RWPE2 (cell line): ENCODE measurements at regions not wholly inside any gene's neighbourhood (a gene's known extent, or its start where the extent isn't known, plus 50 kb on each side); places are given as distances from the start of the nearest gene placed in this dataset.

Experiments used
- ATAC-seq: fragments of 200-7000 bp; cut with Tn5 transposase; 3 replicates; pipeline ENCODE4 v1.9.1; 2021; ENCODE audit warnings: low read depth
- DNase-seq: peaks from one replicate; pipeline ENCODE4 v3.0.0-alpha.2; 2020; ENCODE audit warnings: low spot score
- H3K27ac ChIP-seq: fragments of 450-650 bp; 2 replicates; pipeline ENCODE4 v1.5.1; 2017; ENCODE audit warnings: mild to moderate bottlenecking; ENCODE audit not compliant: poor library complexity, severe bottlenecking
- H3K27me3 ChIP-seq: fragments of 250-450 bp; sonication (Bioruptor Pico); 2 replicates; pipeline ENCODE4 v1.5.1; 2021; ENCODE audit warnings: mild to moderate bottlenecking, moderate library complexity; ENCODE audit not compliant: insufficient read depth, poor library complexity, severe bottlenecking
- H3K36me3 ChIP-seq: fragments of 250-450 bp; sonication (Bioruptor Pico); 2 replicates; pipeline ENCODE4 v1.5.1; 2020; ENCODE audit warnings: low read depth, mild to moderate bottlenecking, moderate library complexity
- H3K4me1 ChIP-seq: fragments of 250-450 bp; sonication (Bioruptor Pico); 2 replicates; pipeline ENCODE4 v1.5.1; 2021; ENCODE audit warnings: mild to moderate bottlenecking, moderate library complexity; ENCODE audit not compliant: insufficient read depth, poor library complexity, severe bottlenecking
- H3K4me3 ChIP-seq: fragments of 250-450 bp; sonication (Bioruptor Pico); 2 replicates; pipeline ENCODE4 v1.5.1; 2021; ENCODE audit warnings: mild to moderate bottlenecking, moderate library complexity; ENCODE audit not compliant: severe bottlenecking
- H3K9me3 ChIP-seq: fragments of 250-450 bp; sonication (Bioruptor Pico); 2 replicates; pipeline ENCODE4 v1.5.1; 2021; ENCODE audit warnings: mild to moderate bottlenecking, moderate library complexity; ENCODE audit not compliant: severe bottlenecking
- TF ChIP-seq, protein P1 (sequence below): fragments of 450-650 bp; IDR thresholded peaks from one replicate; pipeline ENCODE4 v1.5.1; 2017; ENCODE audit warnings: mild to moderate bottlenecking, moderate library complexity; ENCODE audit not compliant: poor library complexity, severe bottlenecking

DNA sequence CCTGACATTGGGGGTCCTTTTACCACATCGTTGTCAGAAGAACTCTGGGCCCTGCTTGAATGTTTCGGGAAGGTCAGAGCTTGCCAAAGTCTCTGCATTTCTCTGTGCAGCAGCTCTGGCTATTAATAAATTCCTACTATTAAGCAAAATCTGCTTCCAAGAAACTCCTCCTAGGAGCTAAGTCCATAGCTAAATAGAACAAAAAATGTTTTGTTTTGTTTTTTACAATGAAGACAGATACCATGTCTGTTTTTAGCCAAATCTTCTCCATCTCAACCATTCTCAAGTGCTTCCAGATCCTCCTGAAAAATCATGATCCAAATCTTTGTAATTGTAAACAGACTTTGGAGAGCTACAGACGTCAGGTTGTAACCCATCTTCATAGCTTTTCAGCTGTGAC lies 161.6 kb downstream of the SPATA18 start:
- DNase-seq (no peak), ATAC-seq (no peak)
- H3K4me1 ChIP-seq, result no peaks in the 10 kb centered on the region
- H3K9me3 ChIP-seq, result no peaks in the 10 kb centered on the region
- H3K27me3 ChIP-seq, result no peaks in the 10 kb centered on the region
- no peak overlapping the region for H3K27ac ChIP-seq
- TF ChIP-seq, protein P1, sequence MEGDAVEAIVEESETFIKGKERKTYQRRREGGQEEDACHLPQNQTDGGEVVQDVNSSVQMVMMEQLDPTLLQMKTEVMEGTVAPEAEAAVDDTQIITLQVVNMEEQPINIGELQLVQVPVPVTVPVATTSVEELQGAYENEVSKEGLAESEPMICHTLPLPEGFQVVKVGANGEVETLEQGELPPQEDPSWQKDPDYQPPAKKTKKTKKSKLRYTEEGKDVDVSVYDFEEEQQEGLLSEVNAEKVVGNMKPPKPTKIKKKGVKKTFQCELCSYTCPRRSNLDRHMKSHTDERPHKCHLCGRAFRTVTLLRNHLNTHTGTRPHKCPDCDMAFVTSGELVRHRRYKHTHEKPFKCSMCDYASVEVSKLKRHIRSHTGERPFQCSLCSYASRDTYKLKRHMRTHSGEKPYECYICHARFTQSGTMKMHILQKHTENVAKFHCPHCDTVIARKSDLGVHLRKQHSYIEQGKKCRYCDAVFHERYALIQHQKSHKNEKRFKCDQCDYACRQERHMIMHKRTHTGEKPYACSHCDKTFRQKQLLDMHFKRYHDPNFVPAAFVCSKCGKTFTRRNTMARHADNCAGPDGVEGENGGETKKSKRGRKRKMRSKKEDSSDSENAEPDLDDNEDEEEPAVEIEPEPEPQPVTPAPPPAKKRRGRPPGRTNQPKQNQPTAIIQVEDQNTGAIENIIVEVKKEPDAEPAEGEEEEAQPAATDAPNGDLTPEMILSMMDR, result no peak
- H3K4me3 ChIP-seq, result no peak overlapping the region
- no peaks in the 10 kb centered on the region for H3K36me3 ChIP-seq

DNA sequence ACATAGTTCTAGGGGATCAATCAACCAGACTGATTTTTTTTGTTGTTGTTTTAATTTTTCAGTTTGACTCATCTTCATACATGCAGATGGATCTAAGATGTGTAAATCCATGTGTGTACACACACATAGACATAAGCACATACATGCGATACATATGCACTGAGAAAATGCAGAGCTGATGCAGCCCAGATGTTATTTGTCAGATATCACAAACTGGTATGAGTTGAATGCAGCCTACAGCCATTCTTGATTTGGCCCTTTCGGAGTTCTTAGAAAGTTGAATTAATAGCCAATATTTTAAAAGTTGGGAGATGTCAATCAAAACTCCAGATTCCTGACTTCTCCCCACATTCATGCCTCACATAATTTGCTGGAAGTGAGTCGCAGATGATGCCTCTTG lies 180.4 kb downstream of the SPATA18 start:
- no peaks in the 10 kb centered on the region for H3K36me3 ChIP-seq
- no peaks in the 10 kb centered on the region for H3K4me1 ChIP-seq
- TF ChIP-seq, protein P1, result no peak
- no peaks in the 10 kb centered on the region for H3K27me3 ChIP-seq
- H3K9me3 ChIP-seq, result no peaks in the 10 kb centered on the region
- H3K4me3 ChIP-seq, result no peak overlapping the region
- no peak for DNase-seq
- H3K27ac ChIP-seq, result no peak overlapping the region
- no peak for ATAC-seq

DNA sequence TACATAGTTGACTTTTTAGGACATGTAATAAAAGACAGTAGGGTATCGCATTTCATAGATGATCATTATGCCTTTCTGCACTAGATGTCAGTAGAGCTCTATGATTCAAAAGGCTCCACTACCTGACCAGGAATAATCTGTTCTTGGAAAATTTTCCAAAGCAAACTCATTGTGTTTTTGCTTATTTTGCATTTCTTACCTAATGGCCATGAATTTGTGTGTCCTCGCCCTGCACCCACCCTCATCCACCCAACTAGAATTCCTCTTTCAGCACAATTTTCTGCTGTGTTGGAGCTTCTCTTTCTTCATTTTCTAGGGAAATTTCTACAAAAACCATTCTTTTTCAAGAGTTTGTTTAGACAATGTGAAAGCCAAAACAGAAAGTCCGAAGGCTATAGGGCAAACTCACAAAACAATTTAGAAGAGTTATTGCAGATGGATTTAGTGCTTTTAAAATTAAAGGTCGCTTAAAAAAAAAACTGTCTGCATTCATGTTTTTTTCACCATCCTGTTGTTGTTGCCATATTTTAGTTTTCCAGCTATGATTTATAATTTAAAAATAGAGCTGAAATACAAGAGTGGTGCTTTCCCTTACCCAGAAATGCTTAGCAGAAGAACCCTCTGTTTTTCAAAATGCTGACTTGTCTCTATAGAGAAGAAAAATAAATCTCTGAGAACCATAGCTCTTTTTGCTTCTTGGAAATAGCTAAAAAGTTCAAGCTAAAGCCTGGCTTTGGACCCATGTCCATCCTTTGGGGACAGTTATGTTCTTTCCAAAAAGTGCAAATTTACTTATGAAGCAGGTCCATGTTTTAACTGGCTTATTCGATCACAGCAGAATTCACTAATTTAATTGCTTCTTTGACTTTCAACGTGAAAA lies 183.7 kb downstream of the SPATA18 start:
- Histone ChIP-seq H3K4me1 (no peaks in the 10 kb centered on the region), H3K4me3 (no peak overlapping the region), H3K36me3 (no peaks in the 10 kb centered on the region), H3K27me3 (no peaks in the 10 kb centered on the region), H3K27ac (no peak overlapping the region), H3K9me3 (no peaks in the 10 kb centered on the region)
- TF ChIP-seq, protein P1, result peak; percentile 78
- DNase-seq (no peak), ATAC-seq (peak; percentile 87)

DNA sequence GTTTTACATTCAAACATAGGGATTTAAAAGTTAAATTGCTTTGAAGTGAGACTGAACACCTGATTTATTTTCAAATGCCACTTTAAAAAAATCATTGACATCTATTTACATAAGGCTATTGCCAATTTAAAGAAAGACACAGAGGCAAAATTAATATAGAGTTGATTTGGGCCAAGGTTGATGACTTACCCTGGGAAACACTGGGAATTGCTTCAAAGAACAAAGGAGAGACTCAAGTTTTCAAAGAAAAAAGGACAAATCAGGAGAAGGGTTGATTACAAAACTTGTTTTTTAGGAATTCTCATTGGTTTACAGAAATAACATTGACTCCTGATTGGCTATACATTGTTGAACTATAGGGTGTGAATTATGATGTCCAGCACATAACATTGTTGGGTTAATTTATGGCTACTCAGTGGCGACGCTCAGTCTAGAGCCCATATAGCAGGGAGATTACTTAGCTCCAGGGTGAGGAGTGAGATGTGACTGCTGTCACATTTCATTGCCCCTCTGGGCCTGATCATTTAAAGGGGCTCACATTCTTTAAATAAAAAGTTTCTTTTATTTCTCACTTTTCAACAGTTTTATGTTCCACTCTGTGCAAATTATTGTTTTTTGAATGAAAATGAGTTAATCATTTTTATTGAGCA lies 184.6 kb downstream of the SPATA18 start:
- Histone ChIP-seq H3K4me1 (no peaks in the 10 kb centered on the region), H3K36me3 (no peaks in the 10 kb centered on the region), H3K27ac (no peak overlapping the region), H3K4me3 (no peak overlapping the region), H3K27me3 (no peaks in the 10 kb centered on the region), H3K9me3 (no peaks in the 10 kb centered on the region)
- ATAC-seq (no peak), DNase-seq (no peak)
- TF ChIP-seq, protein P1, result no peak

DNA sequence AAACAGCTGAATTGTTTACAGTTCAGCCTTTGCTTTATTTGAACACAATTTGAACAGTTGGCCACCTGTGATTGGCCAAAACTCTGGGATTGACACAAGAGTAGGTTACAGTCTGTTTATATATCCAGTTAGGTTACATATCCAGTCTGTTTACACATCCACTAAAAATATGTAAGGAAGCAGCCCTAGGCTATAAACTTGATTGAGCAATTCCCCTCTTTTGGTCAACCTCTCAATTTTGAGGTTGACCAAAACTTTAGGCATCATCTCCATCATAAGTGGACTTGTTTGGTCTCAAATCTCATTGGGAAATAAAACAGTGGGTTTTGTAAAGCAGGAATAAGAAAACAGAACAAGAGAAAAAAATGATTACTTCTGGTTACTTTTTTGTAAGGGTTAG lies 190.8 kb downstream of the SPATA18 start:
- Histone ChIP-seq H3K27ac (no peak overlapping the region), H3K36me3 (no peaks in the 10 kb centered on the region), H3K9me3 (no peaks in the 10 kb centered on the region), H3K4me3 (no peak overlapping the region), H3K27me3 (no peaks in the 10 kb centered on the region), H3K4me1 (no peaks in the 10 kb centered on the region)
- DNase-seq (no peak), ATAC-seq (no peak)
- TF ChIP-seq, protein P1, result no peak
